ENCODE measurements at regions not wholly inside any gene's neighbourhood (a gene's known extent, or its start where the extent isn't known, plus 50 kb on each side); places are given as distances from the start of the nearest gene placed in this dataset.
"Not testable (repeated sequence)": the region's sequence is repeated elsewhere in the genome, so short reads cannot be mapped to it uniquely, and the experiment has no call there.

DNA sequence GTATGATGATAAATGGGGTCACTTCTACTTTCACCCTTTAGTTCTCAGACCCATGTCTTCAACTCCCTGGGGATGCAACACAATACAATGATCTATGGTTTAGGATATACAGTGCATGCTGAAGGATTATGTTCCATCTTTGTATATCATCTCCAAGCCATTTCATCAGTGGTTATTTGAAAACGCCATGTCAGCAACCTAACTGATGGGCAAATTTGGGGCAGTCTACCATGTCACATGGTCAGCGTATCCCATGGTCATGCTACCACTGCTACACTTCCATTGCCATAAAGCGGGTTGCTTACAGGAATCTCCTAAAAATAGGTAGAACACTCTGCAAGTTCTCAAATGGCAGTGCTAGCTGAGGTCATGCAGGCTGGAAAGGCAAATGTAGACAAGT is 236.5 kb upstream of the ISX start:
- TF ChIP-seq TAF1 (IDR thresholded peaks at IDR 0.05; ENCODE audit: borderline replicate concordance, low read depth, low read length) (no peak), POLR2AphosphoS5 (IDR thresholded peaks at IDR 0.05; ENCODE audit: low read depth, low read length) (no peak), POLR2A (IDR thresholded peaks at IDR 0.05; ENCODE audit: low read depth, low read length) (no peak)
- FAIRE-seq (no peak), DNase-seq (ENCODE audit: insufficient read length) (no peak)

- DNase-seq (ENCODE audit: insufficient read length) (no peak), FAIRE-seq (no peak)
- TF ChIP-seq POLR2A (IDR thresholded peaks at IDR 0.05; ENCODE audit: low read depth, low read length) (no peak), POLR2AphosphoS5 (IDR thresholded peaks at IDR 0.05; ENCODE audit: low read depth, low read length) (no peak), TAF1 (IDR thresholded peaks at IDR 0.05; ENCODE audit: borderline replicate concordance, low read depth, low read length) (no peak)
These were observed 231.9 kb upstream of the ISX start for GRCh38 chr22:34834059-34834458.

DNA sequence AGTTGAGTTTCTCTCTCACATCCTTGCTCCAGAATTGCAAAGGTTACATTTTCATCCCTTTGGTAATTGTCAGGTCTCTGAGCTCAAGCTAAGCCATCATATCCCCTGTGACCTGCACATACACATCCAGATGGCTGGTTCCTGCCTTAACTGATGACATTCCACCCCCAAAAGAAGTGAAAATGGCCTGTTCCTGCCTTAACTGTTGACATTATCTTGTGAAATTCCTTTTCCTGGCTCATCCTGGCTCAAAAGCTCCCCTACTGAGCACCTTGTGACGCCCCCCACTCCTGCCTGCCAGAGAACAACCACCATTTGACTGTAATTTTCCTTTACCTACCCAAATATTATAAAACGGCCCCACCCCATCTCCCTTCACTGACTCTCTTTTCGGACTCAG is 231.4 kb upstream of the ISX start:
- DNase-seq (ENCODE audit: insufficient read length); FAIRE-seq: not testable (repeated sequence)

- FAIRE-seq: no peak
- no peak for TF ChIP-seq POLR2AphosphoS5 (IDR thresholded peaks at IDR 0.05; ENCODE audit: low read depth, low read length)
- no peak for TF ChIP-seq TAF1 (IDR thresholded peaks at IDR 0.05; ENCODE audit: borderline replicate concordance, low read depth, low read length)
- TF ChIP-seq POLR2A (IDR thresholded peaks at IDR 0.05; ENCODE audit: low read depth, low read length): no peak
- no peak for DNase-seq (ENCODE audit: insufficient read length)
These were observed 224.6 kb upstream of the ISX start for GRCh38 chr22:34841331-34841771.

GRCh38 chr22:34841911-34842310 is 224.0 kb upstream of the ISX start:
- no peak for TF ChIP-seq POLR2AphosphoS5 (IDR thresholded peaks at IDR 0.05; ENCODE audit: low read depth, low read length)
- no peak for TF ChIP-seq POLR2A (IDR thresholded peaks at IDR 0.05; ENCODE audit: low read depth, low read length)
- no peak for TF ChIP-seq TAF1 (IDR thresholded peaks at IDR 0.05; ENCODE audit: borderline replicate concordance, low read depth, low read length)
- DNase-seq (ENCODE audit: insufficient read length) (no peak), FAIRE-seq (no peak)

GRCh38 chr22:34842630-34843029 is 223.3 kb upstream of the ISX start:
- DNase-seq (ENCODE audit: insufficient read length): no peak
- no peak for TF ChIP-seq TAF1 (IDR thresholded peaks at IDR 0.05; ENCODE audit: borderline replicate concordance, low read depth, low read length)
- no peak for TF ChIP-seq POLR2A (IDR thresholded peaks at IDR 0.05; ENCODE audit: low read depth, low read length)
- TF ChIP-seq POLR2AphosphoS5 (IDR thresholded peaks at IDR 0.05; ENCODE audit: low read depth, low read length): no peak
- FAIRE-seq: no peak

DNA sequence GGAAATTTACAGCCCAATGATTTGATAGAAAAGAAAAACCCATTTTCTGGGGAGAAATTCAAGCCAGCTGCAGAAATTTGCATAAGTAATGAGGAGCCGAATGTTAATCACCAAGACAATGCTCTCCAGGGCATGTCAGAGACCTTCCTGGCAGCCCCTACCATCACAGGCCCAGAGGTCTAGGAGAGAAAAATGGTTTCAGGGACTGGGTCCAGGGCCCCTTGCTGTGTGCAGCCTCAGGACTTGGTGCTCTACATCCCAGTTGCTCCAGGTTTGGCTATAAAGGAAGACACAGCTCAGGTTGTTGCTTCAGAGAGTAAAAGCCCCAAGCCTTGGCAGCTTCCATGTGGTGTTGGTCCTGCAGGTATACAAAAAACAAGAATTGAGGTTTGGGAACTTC is 222.2 kb upstream of the ISX start:
- not testable (repeated sequence) for DNase-seq (ENCODE audit: insufficient read length); FAIRE-seq

GRCh38 chr22:34845391-34845790 is 220.6 kb upstream of the ISX start:
- FAIRE-seq (no peak), DNase-seq (ENCODE audit: insufficient read length) (no peak)
- TF ChIP-seq POLR2AphosphoS5 (IDR thresholded peaks at IDR 0.05; ENCODE audit: low read depth, low read length): no peak
- TF ChIP-seq TAF1 (IDR thresholded peaks at IDR 0.05; ENCODE audit: borderline replicate concordance, low read depth, low read length): no peak
- no peak for TF ChIP-seq POLR2A (IDR thresholded peaks at IDR 0.05; ENCODE audit: low read depth, low read length)

- TF ChIP-seq POLR2AphosphoS5 (IDR thresholded peaks at IDR 0.05; ENCODE audit: low read depth, low read length): no peak
- TF ChIP-seq POLR2A (IDR thresholded peaks at IDR 0.05; ENCODE audit: low read depth, low read length): no peak
- no peak for TF ChIP-seq TAF1 (IDR thresholded peaks at IDR 0.05; ENCODE audit: borderline replicate concordance, low read depth, low read length)
- no peak for FAIRE-seq
- no peak for DNase-seq (ENCODE audit: insufficient read length)
These were observed 218.9 kb upstream of the ISX start for GRCh38 chr22:34847072-34847471.

DNA sequence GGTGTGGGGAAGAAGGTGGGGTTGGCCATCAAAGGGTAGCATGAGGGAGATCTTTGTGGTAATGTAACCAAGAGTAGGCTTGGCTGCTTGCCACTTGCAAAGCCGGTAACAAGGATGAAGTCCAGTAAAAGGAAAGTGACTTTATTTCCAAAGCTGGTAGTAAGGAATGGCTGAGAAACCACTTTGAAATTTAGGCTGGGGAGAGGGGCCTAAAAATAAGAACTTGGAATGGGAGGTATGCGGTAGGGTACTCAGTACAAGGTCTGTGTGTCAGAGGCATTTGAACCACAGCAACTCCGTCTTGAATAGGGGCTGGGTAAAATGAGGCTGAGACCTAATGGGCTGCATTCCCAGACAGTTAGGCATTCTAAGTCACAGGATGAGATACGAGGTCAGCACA is 216.0 kb upstream of the ISX start:
- TF ChIP-seq TAF1 (IDR thresholded peaks at IDR 0.05; ENCODE audit: borderline replicate concordance, low read depth, low read length) (no peak), POLR2A (IDR thresholded peaks at IDR 0.05; ENCODE audit: low read depth, low read length) (no peak), POLR2AphosphoS5 (IDR thresholded peaks at IDR 0.05; ENCODE audit: low read depth, low read length) (no peak)
- DNase-seq (ENCODE audit: insufficient read length) (no peak), FAIRE-seq (no peak)

DNA sequence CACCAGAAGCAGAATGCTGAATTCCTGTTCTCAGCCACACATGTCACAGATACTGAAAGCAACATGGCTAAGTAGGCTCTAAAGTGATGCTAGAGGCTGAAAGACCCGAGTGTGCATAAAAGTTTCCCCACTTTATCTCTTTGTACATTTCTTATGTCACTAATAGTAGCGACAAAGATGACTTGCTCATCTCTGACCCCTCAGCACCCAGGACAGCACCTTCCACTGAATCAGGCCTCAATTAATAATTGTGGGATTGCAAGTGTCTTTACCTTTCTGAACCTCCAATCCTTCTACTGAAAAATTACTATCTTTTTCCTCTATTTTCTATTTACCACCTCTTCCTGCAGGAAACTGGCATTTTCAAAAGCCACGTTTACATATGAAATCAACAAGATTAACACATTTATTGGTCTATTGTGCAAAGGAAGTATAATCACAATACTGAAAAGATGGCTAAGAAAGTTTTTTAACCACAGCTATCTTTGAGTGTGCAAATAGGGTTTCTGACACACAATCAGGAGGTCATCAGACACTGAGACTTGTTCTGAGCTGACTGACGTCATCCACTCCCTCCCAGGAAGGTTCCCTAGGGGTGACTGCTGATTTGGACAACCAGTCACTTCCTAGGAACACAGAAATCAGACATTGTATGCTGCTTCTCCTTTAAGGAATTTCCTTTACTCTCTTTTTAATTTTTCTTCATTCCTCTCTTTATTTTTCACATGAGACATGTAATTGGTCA is 213.9 kb upstream of the ISX start:
- FAIRE-seq: no peak
- TF ChIP-seq TAF1 (IDR thresholded peaks at IDR 0.05; ENCODE audit: borderline replicate concordance, low read depth, low read length): no peak
- TF ChIP-seq POLR2AphosphoS5 (IDR thresholded peaks at IDR 0.05; ENCODE audit: low read depth, low read length): no peak
- no peak for TF ChIP-seq POLR2A (IDR thresholded peaks at IDR 0.05; ENCODE audit: low read depth, low read length)
- no peak for DNase-seq (ENCODE audit: insufficient read length)

GRCh38 chr22:34855471-34855870 is 210.5 kb upstream of the ISX start:
- TF ChIP-seq POLR2A (IDR thresholded peaks at IDR 0.05; ENCODE audit: low read depth, low read length): no peak
- no peak for DNase-seq (ENCODE audit: insufficient read length)
- FAIRE-seq: no peak

- no peak for DNase-seq (ENCODE audit: insufficient read length)
- FAIRE-seq: no peak
- TF ChIP-seq POLR2AphosphoS5 (IDR thresholded peaks at IDR 0.05; ENCODE audit: low read depth, low read length): no peak
- TF ChIP-seq POLR2A (IDR thresholded peaks at IDR 0.05; ENCODE audit: low read depth, low read length): no peak
- TF ChIP-seq TAF1 (IDR thresholded peaks at IDR 0.05; ENCODE audit: borderline replicate concordance, low read depth, low read length): no peak
These were observed 207.9 kb upstream of the ISX start for GRCh38 chr22:34858066-34858465.

Measured in GM12892 (cell line).